ENCODE measurements at regions not wholly inside any gene's neighbourhood (a gene's known extent, or its start where the extent isn't known, plus 50 kb on each side); places are given as distances from the start of the nearest gene placed in this dataset.

DNA sequence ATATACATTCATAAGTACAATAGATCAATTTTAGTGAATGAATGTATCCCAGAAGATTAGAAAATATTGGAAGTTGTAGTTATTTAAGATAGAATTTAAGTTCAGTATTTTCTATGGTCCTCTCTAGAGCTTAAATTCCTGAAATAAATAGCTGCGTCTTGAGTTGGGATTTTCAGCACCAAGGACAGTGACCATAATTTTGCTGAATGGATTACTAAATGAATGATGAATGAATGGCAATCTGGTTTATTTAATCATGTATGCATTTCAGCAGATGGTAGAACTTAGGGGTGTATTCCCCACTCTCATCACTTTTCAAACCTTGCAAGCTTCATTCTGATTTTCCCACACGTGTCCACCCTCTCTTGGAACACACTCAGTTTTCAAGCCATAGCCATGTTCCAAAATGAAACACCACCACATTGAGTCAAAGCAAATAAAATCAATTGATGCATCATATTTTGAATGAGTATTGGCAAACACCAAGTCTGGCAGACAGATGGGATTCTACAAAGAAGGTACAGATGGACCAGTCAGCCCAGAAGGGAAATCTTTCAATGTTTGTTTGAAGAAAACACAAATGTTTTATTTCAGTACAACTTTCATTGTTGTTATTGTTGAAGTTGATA is 362.2 kb upstream of the NXPH2 start:
- no peaks in the 10 kb centered on the region for H3K36me3 Mint-ChIP-seq (ENCODE audit: low read depth)
- H3K27ac Mint-ChIP-seq = no peak overlapping the region
- no peak for DNase-seq
- ChIA-PET POLR2A (no interaction called here), CTCF (no interaction called here)
- ATAC-seq (ENCODE audit: low read depth) = no peak
- TF ChIP-seq, protein P1, sequence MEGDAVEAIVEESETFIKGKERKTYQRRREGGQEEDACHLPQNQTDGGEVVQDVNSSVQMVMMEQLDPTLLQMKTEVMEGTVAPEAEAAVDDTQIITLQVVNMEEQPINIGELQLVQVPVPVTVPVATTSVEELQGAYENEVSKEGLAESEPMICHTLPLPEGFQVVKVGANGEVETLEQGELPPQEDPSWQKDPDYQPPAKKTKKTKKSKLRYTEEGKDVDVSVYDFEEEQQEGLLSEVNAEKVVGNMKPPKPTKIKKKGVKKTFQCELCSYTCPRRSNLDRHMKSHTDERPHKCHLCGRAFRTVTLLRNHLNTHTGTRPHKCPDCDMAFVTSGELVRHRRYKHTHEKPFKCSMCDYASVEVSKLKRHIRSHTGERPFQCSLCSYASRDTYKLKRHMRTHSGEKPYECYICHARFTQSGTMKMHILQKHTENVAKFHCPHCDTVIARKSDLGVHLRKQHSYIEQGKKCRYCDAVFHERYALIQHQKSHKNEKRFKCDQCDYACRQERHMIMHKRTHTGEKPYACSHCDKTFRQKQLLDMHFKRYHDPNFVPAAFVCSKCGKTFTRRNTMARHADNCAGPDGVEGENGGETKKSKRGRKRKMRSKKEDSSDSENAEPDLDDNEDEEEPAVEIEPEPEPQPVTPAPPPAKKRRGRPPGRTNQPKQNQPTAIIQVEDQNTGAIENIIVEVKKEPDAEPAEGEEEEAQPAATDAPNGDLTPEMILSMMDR (IDR thresholded peaks at IDR 0.05) = no peak
- no peaks in the 10 kb centered on the region for H3K27me3 Mint-ChIP-seq
- intact Hi-C loops (cut with micrococcal nuclease) = no loop called here
- H3K9me3 Mint-ChIP-seq = peaks cover 10% of the 10 kb centered on the region
- no peak overlapping the region for H3K4me3 Mint-ChIP-seq
- no peaks in the 10 kb centered on the region for H3K4me1 Mint-ChIP-seq

DNA sequence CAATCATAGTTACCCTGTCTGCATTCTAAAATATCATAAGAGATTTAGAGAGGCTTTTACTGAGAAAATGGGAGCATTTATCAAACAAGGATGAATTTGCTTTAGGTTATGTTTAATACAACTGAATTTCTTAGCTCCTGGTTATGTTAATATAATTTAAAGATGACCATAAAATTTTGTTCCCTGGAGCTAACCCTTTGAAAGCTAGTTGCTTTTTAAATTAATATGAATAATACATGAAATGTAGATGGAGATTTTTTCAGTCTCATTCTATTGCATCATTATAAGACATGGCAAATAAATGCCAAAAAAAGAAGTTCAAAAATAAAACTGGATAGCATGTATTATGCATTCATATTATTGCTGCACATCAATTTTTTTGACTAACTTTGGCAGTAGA is 344.1 kb upstream of the NXPH2 start:
- no peak overlapping the region for H3K4me3 Mint-ChIP-seq
- no peaks in the 10 kb centered on the region for H3K27me3 Mint-ChIP-seq
- no peaks in the 10 kb centered on the region for H3K36me3 Mint-ChIP-seq (ENCODE audit: low read depth)
- ChIA-PET POLR2A (no interaction called here), CTCF (no interaction called here)
- ATAC-seq (ENCODE audit: low read depth) (no peak), DNase-seq (no peak)
- no peaks in the 10 kb centered on the region for H3K4me1 Mint-ChIP-seq
- H3K9me3 Mint-ChIP-seq = peaks cover 15% of the 10 kb centered on the region
- no peak overlapping the region for H3K27ac Mint-ChIP-seq
- TF ChIP-seq, protein P1 (IDR thresholded peaks at IDR 0.05) = no peak
- intact Hi-C loops (cut with micrococcal nuclease) = no loop called here

DNA sequence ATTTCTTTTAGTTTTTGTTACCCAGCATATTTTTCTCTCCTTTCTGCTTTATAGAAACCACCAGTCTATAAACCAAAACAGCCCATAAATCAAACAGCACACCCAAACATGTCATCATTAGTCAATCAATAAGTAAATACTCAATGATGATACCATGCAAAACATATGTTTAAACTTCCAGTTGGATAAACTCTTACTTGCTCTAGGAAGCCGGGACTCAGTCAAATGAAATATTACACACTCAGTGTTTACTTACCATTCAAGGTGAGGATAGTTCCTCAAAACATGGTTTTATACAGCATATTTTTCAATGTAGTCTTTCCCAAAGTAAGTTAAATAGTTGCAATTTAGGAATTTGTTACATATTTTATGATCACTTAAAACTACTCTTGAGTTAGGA is 343.6 kb upstream of the NXPH2 start:
- ATAC-seq (ENCODE audit: low read depth) (no peak), DNase-seq (no peak)
- TF ChIP-seq, protein P1 (IDR thresholded peaks at IDR 0.05) = no peak
- ChIA-PET POLR2A (no interaction called here), CTCF (no interaction called here)
- H3K27me3 Mint-ChIP-seq = no peaks in the 10 kb centered on the region
- H3K4me3 Mint-ChIP-seq = no peak overlapping the region
- H3K9me3 Mint-ChIP-seq = peaks cover 18% of the 10 kb centered on the region
- no peaks in the 10 kb centered on the region for H3K4me1 Mint-ChIP-seq
- intact Hi-C loops (cut with micrococcal nuclease) = no loop called here
- H3K36me3 Mint-ChIP-seq (ENCODE audit: low read depth) = no peaks in the 10 kb centered on the region
- H3K27ac Mint-ChIP-seq = no peak overlapping the region

DNA sequence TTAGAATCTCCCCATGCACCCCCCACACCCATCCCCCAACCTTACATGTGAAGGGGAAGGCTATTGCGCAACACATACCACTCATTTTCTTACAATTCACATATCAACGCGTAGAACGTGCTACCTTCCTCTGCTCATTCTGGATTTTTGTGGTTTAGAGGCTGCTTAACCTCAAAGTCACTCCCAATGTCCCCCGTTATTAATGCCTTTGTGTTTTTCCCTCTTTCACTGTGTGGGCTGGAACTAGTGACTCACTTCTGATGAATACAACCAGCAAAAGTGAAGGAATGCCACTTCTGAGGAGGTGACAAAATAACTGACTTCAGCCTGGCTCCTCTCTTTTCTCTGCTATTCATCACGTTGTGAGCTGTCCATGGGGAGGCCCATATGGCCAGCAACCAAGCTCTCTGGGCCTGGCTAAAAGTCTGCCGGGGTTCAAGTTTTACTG is 342.5 kb upstream of the NXPH2 start:
- Mint-ChIP-seq H3K9me3 (peaks cover 13% of the 10 kb centered on the region), H3K27ac (no peak overlapping the region), H3K36me3 (ENCODE audit: low read depth) (no peaks in the 10 kb centered on the region), H3K4me1 (no peaks in the 10 kb centered on the region), H3K27me3 (no peaks in the 10 kb centered on the region), H3K4me3 (no peak overlapping the region)
- DNase-seq (no peak), ATAC-seq (ENCODE audit: low read depth) (no peak)
- intact Hi-C loops (cut with micrococcal nuclease) = no loop called here
- CTCF ChIA-PET = no interaction called here
- TF ChIP-seq, protein P1 (IDR thresholded peaks at IDR 0.05) = no peak
- POLR2A ChIA-PET = no interaction called here

DNA sequence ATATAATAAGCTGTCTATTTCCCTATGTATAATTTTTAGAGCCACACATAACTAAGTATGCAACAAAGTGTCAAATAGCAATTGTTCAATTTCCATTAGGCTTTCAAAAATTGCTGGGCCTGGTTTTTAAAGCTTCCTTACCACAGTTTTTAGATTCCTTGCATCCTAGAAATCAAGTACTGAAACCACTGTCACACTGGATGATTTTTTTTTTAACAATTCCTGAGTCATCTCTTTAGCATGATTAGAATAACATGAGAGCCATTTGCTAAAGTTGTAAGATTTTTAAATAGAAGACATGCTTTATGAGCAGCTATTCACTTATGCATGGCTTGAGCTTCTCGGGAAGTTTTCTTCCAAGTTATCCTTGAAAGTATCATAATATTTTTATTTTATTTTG is 319.5 kb upstream of the NXPH2 start:
- Mint-ChIP-seq H3K9me3 (peaks cover 7% of the 10 kb centered on the region), H3K27me3 (no peaks in the 10 kb centered on the region), H3K4me1 (no peaks in the 10 kb centered on the region), H3K27ac (no peak overlapping the region), H3K4me3 (no peak overlapping the region), H3K36me3 (ENCODE audit: low read depth) (no peaks in the 10 kb centered on the region)
- no peak for DNase-seq
- intact Hi-C loops (cut with micrococcal nuclease) = no loop called here
- CTCF ChIA-PET = no interaction called here
- no peak for ATAC-seq (ENCODE audit: low read depth)
- POLR2A ChIA-PET = no interaction called here
- TF ChIP-seq, protein P1 (IDR thresholded peaks at IDR 0.05) = no peak

All from activated B cell treated with CpG ODN at 0.5 μM for 24 hours (primary cell).